Left ventricle myocardium inferior (tissue), 1 donor: ENCODE measurements at regions not wholly inside any gene's neighbourhood (a gene's known extent, or its start where the extent isn't known, plus 50 kb on each side); places are given as distances from the start of the nearest gene placed in this dataset.

ENCODE experiments used
- DNase-seq: peaks from one replicate; pipeline ENCODE4 v3.0.0-alpha.2; 2020
- H3K27ac ChIP-seq: fragments of 200-600 bp; replicated peaks from 2 replicates; pipeline ENCODE4 v1.8.0; 2021
- H3K27me3 ChIP-seq: fragments of 200-600 bp; 2 replicates; pipeline ENCODE4 v1.8.0; 2021; ENCODE audit warnings: low read depth
- H3K36me3 ChIP-seq: fragments of 200-600 bp; 2 replicates; pipeline ENCODE4 v1.8.0; 2021
- H3K4me1 ChIP-seq: fragments of 200-600 bp; 2 replicates; pipeline ENCODE4 v1.8.0; 2021
- H3K4me3 ChIP-seq: fragments of 200-600 bp; 2 replicates; pipeline ENCODE4 v1.8.0; 2021; ENCODE audit warnings: mild to moderate bottlenecking, moderate library complexity
- H3K9me3 ChIP-seq: fragments of 200-600 bp; replicated peaks from 2 replicates; pipeline ENCODE4 v1.8.0; 2021
- intact Hi-C: fragments of 100-400 bp; cut with micrococcal nuclease; formaldehyde crosslinking; loops from one replicate; pipeline ENCODE4 v1.11.0; 2022
- TF ChIP-seq, protein P1 (sequence below): fragments of 200-600 bp; IDR thresholded peaks from 2 replicates; pipeline ENCODE4 v1.8.0; 2021; ENCODE audit warnings: antibody characterized with exemption, mild to moderate bottlenecking, borderline replicate concordance
- donor health status: DM: no; HTN: yes; CAD: no; lungs with severe emphysema.

- TF ChIP-seq, protein P1, sequence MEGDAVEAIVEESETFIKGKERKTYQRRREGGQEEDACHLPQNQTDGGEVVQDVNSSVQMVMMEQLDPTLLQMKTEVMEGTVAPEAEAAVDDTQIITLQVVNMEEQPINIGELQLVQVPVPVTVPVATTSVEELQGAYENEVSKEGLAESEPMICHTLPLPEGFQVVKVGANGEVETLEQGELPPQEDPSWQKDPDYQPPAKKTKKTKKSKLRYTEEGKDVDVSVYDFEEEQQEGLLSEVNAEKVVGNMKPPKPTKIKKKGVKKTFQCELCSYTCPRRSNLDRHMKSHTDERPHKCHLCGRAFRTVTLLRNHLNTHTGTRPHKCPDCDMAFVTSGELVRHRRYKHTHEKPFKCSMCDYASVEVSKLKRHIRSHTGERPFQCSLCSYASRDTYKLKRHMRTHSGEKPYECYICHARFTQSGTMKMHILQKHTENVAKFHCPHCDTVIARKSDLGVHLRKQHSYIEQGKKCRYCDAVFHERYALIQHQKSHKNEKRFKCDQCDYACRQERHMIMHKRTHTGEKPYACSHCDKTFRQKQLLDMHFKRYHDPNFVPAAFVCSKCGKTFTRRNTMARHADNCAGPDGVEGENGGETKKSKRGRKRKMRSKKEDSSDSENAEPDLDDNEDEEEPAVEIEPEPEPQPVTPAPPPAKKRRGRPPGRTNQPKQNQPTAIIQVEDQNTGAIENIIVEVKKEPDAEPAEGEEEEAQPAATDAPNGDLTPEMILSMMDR, result no peak
- H3K27me3 ChIP-seq, result no peaks in the 10 kb centered on the region
- DNase-seq, result no peak
- no peaks in the 10 kb centered on the region for H3K36me3 ChIP-seq
- H3K4me3 ChIP-seq, result no peak overlapping the region
- no peak overlapping the region for H3K27ac ChIP-seq
- H3K4me1 ChIP-seq, result no peaks in the 10 kb centered on the region
- H3K9me3 ChIP-seq, result no peaks in the 10 kb centered on the region
- intact Hi-C loops, result no loop called here
Observed at GRCh38 chr16:5557966-5558365, 460.4 kb upstream of the EEF2KMT start.

GRCh38 chr16:5557448-5557847 is 459.9 kb upstream of the EEF2KMT start:
- Histone ChIP-seq H3K27me3 (no peaks in the 10 kb centered on the region), H3K27ac (no peak overlapping the region), H3K9me3 (peaks cover 4% of the 10 kb centered on the region), H3K4me1 (no peaks in the 10 kb centered on the region), H3K36me3 (no peaks in the 10 kb centered on the region), H3K4me3 (no peak overlapping the region)
- intact Hi-C loops, result no loop called here
- TF ChIP-seq, protein P1, result no peak
- DNase-seq, result no peak

DNA sequence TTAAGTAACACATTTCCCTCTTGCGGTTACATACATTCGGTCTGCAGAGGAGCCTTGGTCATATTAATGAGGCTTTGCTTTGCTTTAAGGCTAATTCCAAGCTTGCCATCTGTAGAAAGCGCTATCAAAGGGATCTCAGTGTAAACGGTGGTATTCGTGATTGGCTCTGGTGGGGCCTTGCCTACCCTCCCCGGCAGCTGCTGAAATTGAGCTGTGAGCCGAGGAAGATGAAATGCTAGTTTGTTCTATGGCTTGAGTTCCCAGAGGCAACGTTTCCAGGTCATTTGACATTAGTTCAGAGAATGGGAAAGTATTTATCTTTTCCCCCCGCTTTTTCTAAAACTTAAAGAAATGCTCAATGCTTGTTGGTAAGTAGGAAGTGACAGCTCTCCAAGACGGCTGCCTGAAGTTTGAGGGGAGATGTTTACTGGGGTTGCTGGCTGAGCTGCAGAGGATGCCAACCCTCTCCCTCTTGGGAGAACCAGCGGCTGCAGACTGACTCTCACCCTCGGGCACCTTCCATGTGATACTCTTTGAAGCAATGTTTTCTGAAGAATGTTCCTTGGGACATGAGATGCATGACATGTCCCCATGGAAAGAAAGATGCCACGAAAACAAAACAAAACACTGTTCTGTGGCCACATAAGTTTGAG is 458.7 kb upstream of the EEF2KMT start:
- H3K27ac ChIP-seq, result no peak overlapping the region
- H3K36me3 ChIP-seq, result no peaks in the 10 kb centered on the region
- H3K27me3 ChIP-seq, result no peaks in the 10 kb centered on the region
- no peak for DNase-seq
- H3K9me3 ChIP-seq, result peaks cover 11% of the 10 kb centered on the region
- no peaks in the 10 kb centered on the region for H3K4me1 ChIP-seq
- intact Hi-C loops, result no loop called here
- TF ChIP-seq, protein P1, result no peak
- no peak overlapping the region for H3K4me3 ChIP-seq

- TF ChIP-seq, protein P1, result no peak
Observed at GRCh38 chr16:5551909-5552308, 454.3 kb upstream of the EEF2KMT start.

DNA sequence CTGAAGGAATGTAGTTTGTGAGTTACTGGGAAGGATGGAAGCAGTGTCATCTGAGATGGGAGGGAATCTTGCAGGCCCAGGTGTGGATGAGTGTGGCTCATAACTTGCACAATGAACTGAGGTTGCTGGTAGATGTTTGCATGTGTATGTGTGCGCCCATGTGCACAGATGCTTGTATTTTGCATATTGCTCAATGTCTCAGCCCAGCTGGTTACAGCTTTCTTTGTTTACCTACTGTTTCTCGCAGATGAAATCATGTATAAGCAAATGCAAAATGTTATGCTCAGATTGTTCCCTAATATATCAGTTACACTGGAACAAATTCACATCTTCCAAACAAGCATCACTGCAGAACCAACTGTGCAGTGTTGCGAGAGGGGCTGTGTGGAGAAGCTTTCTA is 452.2 kb upstream of the EEF2KMT start:
- Histone ChIP-seq H3K27ac (no peak overlapping the region), H3K4me3 (no peak overlapping the region), H3K9me3 (peaks cover 22% of the 10 kb centered on the region), H3K4me1 (no peaks in the 10 kb centered on the region), H3K27me3 (peaks cover 5% of the 10 kb centered on the region), H3K36me3 (no peaks in the 10 kb centered on the region)
- intact Hi-C loops, result no loop called here
- TF ChIP-seq, protein P1, result no peak
- DNase-seq, result no peak

More at GRCh38 chr16:5551909-5552308, 454.3 kb upstream of the EEF2KMT start:
- no peak overlapping the region for H3K4me3 ChIP-seq
- DNase-seq, result no peak
- H3K9me3 ChIP-seq, result peaks cover 16% of the 10 kb centered on the region
- no peak overlapping the region for H3K27ac ChIP-seq
- no peaks in the 10 kb centered on the region for H3K27me3 ChIP-seq
- intact Hi-C loops, result no loop called here
- no peaks in the 10 kb centered on the region for H3K36me3 ChIP-seq
- no peaks in the 10 kb centered on the region for H3K4me1 ChIP-seq
